ENCODE measurements at regions not wholly inside any gene's neighbourhood (a gene's known extent, or its start where the extent isn't known, plus 50 kb on each side); places are given as distances from the start of the nearest gene placed in this dataset.

GRCh38 chr5:39570403-39571027 is 145.7 kb upstream of the DAB2 start:
- DNase-seq: peak in 4 of 5 donors; percentile 11 to 22 (median 20)
- no peaks in the 10 kb centered on the region for H3K36me3 Mint-ChIP-seq

GRCh38 chr5:39569857-39570256 is 145.1 kb upstream of the DAB2 start:
- H3K4me3 ChIP-seq (ENCODE audit: low read length in 2 of 2): no peak overlapping the region
- no peak overlapping the region for H3K27ac ChIP-seq (ENCODE audit: low read depth, low read length)
- POLR2A ChIA-PET (ENCODE audit: partially characterized antibody): no interaction called here
- no peak overlapping the region for H3K27ac Mint-ChIP-seq
- no peaks in the 10 kb centered on the region for H3K36me3 ChIP-seq (ENCODE audit: insufficient read depth, low read length)
- intact Hi-C loops (cut with micrococcal nuclease): loop anchor here (1.0 kb wide), 2 partner anchors 194 to 1129 kb away; no protein-coding TSS in a partner anchor
- H3K27me3 ChIP-seq (ENCODE audit: insufficient read depth, low read length): no peaks in the 10 kb centered on the region
- CTCF ChIA-PET (ENCODE audit: partially characterized antibody): interaction anchor here (1.2 kb wide), 1 partner anchor 22 kb away, joined by 3 read pairs; no protein-coding TSS in a partner anchor
- H3K36me3 Mint-ChIP-seq: no peaks in the 10 kb centered on the region
- no peaks in the 10 kb centered on the region for H3K9me3 Mint-ChIP-seq
- no peaks in the 10 kb centered on the region for H3K4me1 ChIP-seq (ENCODE audit: insufficient read depth, low read length)
- no peak overlapping the region for H3K4me3 Mint-ChIP-seq
- peaks cover 0 to 2% (median under 1%) of the 10 kb centered on the region in 4 donors for H3K4me1 Mint-ChIP-seq
- no peak for DNase-seq
- H3K27me3 Mint-ChIP-seq: peaks cover 1 to 14% of the 10 kb centered on the region in 2 donors
- no peaks in the 10 kb centered on the region for H3K9me3 ChIP-seq (ENCODE audit: control insufficient read depth in 1 of 2, low read length in 2 of 2)

More at GRCh38 chr5:39570403-39571027, 145.7 kb upstream of the DAB2 start:
- Mint-ChIP-seq H3K27me3 (peaks cover 1 to 13% of the 10 kb centered on the region in 2 donors), H3K9me3 (no peaks in the 10 kb centered on the region), H3K27ac (no peak overlapping the region), H3K4me1 (peaks cover 0 to 2% (median under 1%) of the 10 kb centered on the region in 4 donors), H3K4me3 (no peak overlapping the region)
- Histone ChIP-seq H3K27me3 (ENCODE audit: insufficient read depth, low read length) (no peaks in the 10 kb centered on the region), H3K27ac (ENCODE audit: low read depth, low read length) (no peak overlapping the region), H3K9me3 (ENCODE audit: control insufficient read depth in 1 of 2, low read length in 2 of 2) (no peaks in the 10 kb centered on the region), H3K36me3 (ENCODE audit: insufficient read depth, low read length) (no peaks in the 10 kb centered on the region), H3K4me1 (ENCODE audit: insufficient read depth, low read length) (no peaks in the 10 kb centered on the region), H3K4me3 (ENCODE audit: low read length in 2 of 2) (no peak overlapping the region)
- intact Hi-C loops (cut with micrococcal nuclease): loop anchor here (1.0 kb wide), 2 partner anchors 194 to 1129 kb away; no protein-coding TSS in a partner anchor
- ChIA-PET POLR2A (ENCODE audit: partially characterized antibody) (no interaction called here), CTCF (ENCODE audit: partially characterized antibody) (interaction anchor here (0.6 to 2.8 kb wide), 6 partner anchors 9 to 1129 kb away, joined by 3 to 14 read pairs (median 3); no protein-coding TSS in a partner anchor)

- Histone ChIP-seq H3K27me3 (ENCODE audit: insufficient read depth, low read length) (peaks cover under 1% of the 10 kb centered on the region), H3K4me3 (ENCODE audit: low read length in 2 of 2) (no peak overlapping the region), H3K9me3 (ENCODE audit: control insufficient read depth in 1 of 2, low read length in 2 of 2) (no peaks in the 10 kb centered on the region), H3K36me3 (ENCODE audit: insufficient read depth, low read length) (no peaks in the 10 kb centered on the region), H3K27ac (ENCODE audit: low read depth, low read length) (no peak overlapping the region), H3K4me1 (ENCODE audit: insufficient read depth, low read length) (no peaks in the 10 kb centered on the region)
- no peaks in the 10 kb centered on the region for H3K9me3 Mint-ChIP-seq
- no peaks in the 10 kb centered on the region for H3K36me3 Mint-ChIP-seq
- H3K4me3 Mint-ChIP-seq: no peak overlapping the region
- H3K27me3 Mint-ChIP-seq: peaks cover 1 to 8% of the 10 kb centered on the region in 2 donors
- ChIA-PET POLR2A (ENCODE audit: partially characterized antibody) (interaction anchor here (0.7 kb wide), 1 partner anchor 495 kb away, joined by 3 read pairs; no protein-coding TSS in a partner anchor), CTCF (ENCODE audit: partially characterized antibody) (interaction anchor here (1.0 kb wide), 1 partner anchor 8 kb away, joined by 3 read pairs; no protein-coding TSS in a partner anchor)
- H3K4me1 Mint-ChIP-seq: peaks cover 0 to 2% (median under 1%) of the 10 kb centered on the region in 4 donors
- intact Hi-C loops (cut with micrococcal nuclease): no loop called here
- no peak for DNase-seq
- no peak overlapping the region for H3K27ac Mint-ChIP-seq
Measured at GRCh38 chr5:39566891-39567290, 142.1 kb upstream of the DAB2 start.

- Mint-ChIP-seq H3K36me3 (no peaks in the 10 kb centered on the region), H3K4me3 (no peak overlapping the region), H3K4me1 (peaks cover 0 to 2% (median under 1%) of the 10 kb centered on the region in 4 donors), H3K27me3 (peaks cover 7 to 14% of the 10 kb centered on the region in 2 donors), H3K9me3 (no peaks in the 10 kb centered on the region), H3K27ac (no peak overlapping the region)
- H3K36me3 ChIP-seq (ENCODE audit: insufficient read depth, low read length): no peaks in the 10 kb centered on the region
- intact Hi-C loops (cut with micrococcal nuclease): no loop called here
- H3K27me3 ChIP-seq (ENCODE audit: insufficient read depth, low read length): peaks cover 6% of the 10 kb centered on the region
- ChIA-PET POLR2A (ENCODE audit: partially characterized antibody) (no interaction called here), CTCF (ENCODE audit: partially characterized antibody) (interaction anchor here (1.6 kb wide), 1 partner anchor 8 kb away, joined by 3 read pairs; no protein-coding TSS in a partner anchor)
- DNase-seq: no peak
- H3K4me1 ChIP-seq (ENCODE audit: insufficient read depth, low read length): no peaks in the 10 kb centered on the region
- no peak overlapping the region for H3K27ac ChIP-seq (ENCODE audit: low read depth, low read length)
- H3K9me3 ChIP-seq (ENCODE audit: control insufficient read depth in 1 of 2, low read length in 2 of 2): no peaks in the 10 kb centered on the region
- no peak overlapping the region for H3K4me3 ChIP-seq (ENCODE audit: low read length in 2 of 2)
Measured at GRCh38 chr5:39566029-39566428, 141.2 kb upstream of the DAB2 start.

GRCh38 chr5:39561421-39561820 is 136.6 kb upstream of the DAB2 start:
- no peaks in the 10 kb centered on the region for H3K4me1 ChIP-seq (ENCODE audit: insufficient read depth, low read length)
- no peak overlapping the region for H3K27ac ChIP-seq (ENCODE audit: low read depth, low read length)
- Mint-ChIP-seq H3K27ac (no peak overlapping the region), H3K4me1 (no peaks in the 10 kb centered on the region), H3K36me3 (no peaks in the 10 kb centered on the region), H3K4me3 (no peak overlapping the region), H3K27me3 (peaks cover 8 to 14% of the 10 kb centered on the region in 2 donors), H3K9me3 (no peaks in the 10 kb centered on the region)
- H3K4me3 ChIP-seq (ENCODE audit: low read length in 2 of 2): no peak overlapping the region
- no peaks in the 10 kb centered on the region for H3K36me3 ChIP-seq (ENCODE audit: insufficient read depth, low read length)
- no peaks in the 10 kb centered on the region for H3K9me3 ChIP-seq (ENCODE audit: control insufficient read depth in 1 of 2, low read length in 2 of 2)
- DNase-seq: no peak
- CTCF ChIA-PET (ENCODE audit: partially characterized antibody): no interaction called here
- intact Hi-C loops (cut with micrococcal nuclease): no loop called here
- H3K27me3 ChIP-seq (ENCODE audit: insufficient read depth, low read length): peaks cover 6% of the 10 kb centered on the region
- POLR2A ChIA-PET (ENCODE audit: partially characterized antibody): no interaction called here

GRCh38 chr5:39560726-39561125 is 135.9 kb upstream of the DAB2 start:
- Mint-ChIP-seq H3K9me3 (no peaks in the 10 kb centered on the region), H3K4me3 (no peak overlapping the region), H3K4me1 (no peaks in the 10 kb centered on the region), H3K27ac (no peak overlapping the region), H3K27me3 (peaks cover 14% of the 10 kb centered on the region in 2 donors), H3K36me3 (no peaks in the 10 kb centered on the region)
- no peaks in the 10 kb centered on the region for H3K36me3 ChIP-seq (ENCODE audit: insufficient read depth, low read length)
- H3K9me3 ChIP-seq (ENCODE audit: control insufficient read depth in 1 of 2, low read length in 2 of 2): no peaks in the 10 kb centered on the region
- no peaks in the 10 kb centered on the region for H3K4me1 ChIP-seq (ENCODE audit: insufficient read depth, low read length)
- ChIA-PET CTCF (ENCODE audit: partially characterized antibody) (no interaction called here), POLR2A (ENCODE audit: partially characterized antibody) (no interaction called here)
- no peak for DNase-seq
- H3K27me3 ChIP-seq (ENCODE audit: insufficient read depth, low read length): peaks cover 6% of the 10 kb centered on the region
- H3K4me3 ChIP-seq (ENCODE audit: low read length in 2 of 2): no peak overlapping the region
- intact Hi-C loops (cut with micrococcal nuclease): no loop called here
- H3K27ac ChIP-seq (ENCODE audit: low read depth, low read length): no peak overlapping the region

GRCh38 chr5:39559923-39560322 is 135.1 kb upstream of the DAB2 start:
- Mint-ChIP-seq H3K27me3 (peaks cover 11 to 14% of the 10 kb centered on the region in 2 donors), H3K36me3 (no peaks in the 10 kb centered on the region), H3K27ac (no peak overlapping the region), H3K9me3 (no peaks in the 10 kb centered on the region), H3K4me1 (no peaks in the 10 kb centered on the region), H3K4me3 (no peak overlapping the region)
- Histone ChIP-seq H3K27ac (ENCODE audit: low read depth, low read length) (no peak overlapping the region), H3K36me3 (ENCODE audit: insufficient read depth, low read length) (no peaks in the 10 kb centered on the region), H3K4me3 (ENCODE audit: low read length in 2 of 2) (no peak overlapping the region), H3K9me3 (ENCODE audit: control insufficient read depth in 1 of 2, low read length in 2 of 2) (no peaks in the 10 kb centered on the region), H3K4me1 (ENCODE audit: insufficient read depth, low read length) (no peaks in the 10 kb centered on the region), H3K27me3 (ENCODE audit: insufficient read depth, low read length) (peaks cover 6% of the 10 kb centered on the region)
- ChIA-PET CTCF (ENCODE audit: partially characterized antibody) (no interaction called here), POLR2A (ENCODE audit: partially characterized antibody) (no interaction called here)
- intact Hi-C loops (cut with micrococcal nuclease): no loop called here
- DNase-seq: no peak
